Cardiac muscle cell (in vitro differentiated cells and primary cell): ENCODE measurements at regions not wholly inside any gene's neighbourhood (a gene's known extent, or its start where the extent isn't known, plus 50 kb on each side); places are given as distances from the start of the nearest gene placed in this dataset.

Experiments
- DNase-seq, 2 donors: peaks; one replicate each; pipeline versions ENCODE4 v3.0.0 to v3.0.0-alpha.2; 2010 to 2017; ENCODE audit warnings: low read depth in 1 of 2, low spot score in 1 of 2
- H3K27ac ChIP-seq: fragments of 200-600 bp; sonication (generic); 2 replicates; pipeline ENCODE4 v1.5.1; 2016
- H3K27me3 ChIP-seq: fragments of 200-600 bp; sonication (generic); 2 replicates; pipeline ENCODE4 v1.6.0; 2016; ENCODE audit warnings: control low read depth
- H3K36me3 ChIP-seq: fragments of 200-600 bp; sonication (generic); 2 replicates; pipeline ENCODE4 v1.5.1; 2016; ENCODE audit warnings: control low read depth
- H3K4me1 ChIP-seq: fragments of 200-600 bp; sonication (generic); 2 replicates; pipeline ENCODE4 v1.8.1; 2017; ENCODE audit warnings: low read depth, mild to moderate bottlenecking, mixed run types
- H3K4me3 ChIP-seq: fragments of 200-600 bp; sonication (generic); 2 replicates; pipeline ENCODE4 v1.5.1; 2016; ENCODE audit warnings: mild to moderate bottlenecking
- H3K9me3 ChIP-seq: fragments of 200-600 bp; sonication (generic); 2 replicates; pipeline ENCODE4 v1.5.1; 2017; ENCODE audit warnings: low read depth, mild to moderate bottlenecking, control low read depth
- CTCF ChIP-seq: IDR thresholded peaks from 2 replicates; pipeline ENCODE4 v1.5.1; 2012; ENCODE audit warnings: low read depth, mild to moderate bottlenecking, low read length

- DNase-seq: no peak
- TF ChIP-seq CTCF: no peak
- H3K4me1 ChIP-seq: peaks cover 12% of the 10 kb centered on the region
- H3K36me3 ChIP-seq: no peaks in the 10 kb centered on the region
- H3K27me3 ChIP-seq: no peaks in the 10 kb centered on the region
- no peaks in the 10 kb centered on the region for H3K9me3 ChIP-seq
- H3K4me3 ChIP-seq: no peak overlapping the region
- H3K27ac ChIP-seq: no peak overlapping the region
Measured at GRCh38 chr7:136348142-136348541, 371.0 kb upstream of the MTPN start.

- peaks cover 12% of the 10 kb centered on the region for H3K4me1 ChIP-seq
- no peaks in the 10 kb centered on the region for H3K9me3 ChIP-seq
- no peaks in the 10 kb centered on the region for H3K36me3 ChIP-seq
- H3K27me3 ChIP-seq: no peaks in the 10 kb centered on the region
- no peak overlapping the region for H3K27ac ChIP-seq
- H3K4me3 ChIP-seq: no peak overlapping the region
- no peak for TF ChIP-seq CTCF
- DNase-seq: no peak
Measured at GRCh38 chr7:136347488-136347887, 370.3 kb upstream of the MTPN start.

- peaks cover 12% of the 10 kb centered on the region for H3K4me1 ChIP-seq
- no peak for DNase-seq
- H3K4me3 ChIP-seq: no peak overlapping the region
- no peaks in the 10 kb centered on the region for H3K36me3 ChIP-seq
- no peaks in the 10 kb centered on the region for H3K9me3 ChIP-seq
- no peak overlapping the region for H3K27ac ChIP-seq
- H3K27me3 ChIP-seq: no peaks in the 10 kb centered on the region
- no peak for TF ChIP-seq CTCF
Measured at GRCh38 chr7:136342251-136342650, 365.1 kb upstream of the MTPN start.

- Histone ChIP-seq H3K4me1 (peaks cover 6% of the 10 kb centered on the region), H3K27ac (no peak overlapping the region), H3K9me3 (no peaks in the 10 kb centered on the region), H3K4me3 (no peak overlapping the region), H3K36me3 (no peaks in the 10 kb centered on the region), H3K27me3 (no peaks in the 10 kb centered on the region)
- DNase-seq: no peak
- TF ChIP-seq CTCF: no peak
Measured at GRCh38 chr7:136339464-136339863, 362.3 kb upstream of the MTPN start.

- Histone ChIP-seq H3K4me3 (no peak overlapping the region), H3K9me3 (no peaks in the 10 kb centered on the region), H3K27ac (no peak overlapping the region), H3K27me3 (no peaks in the 10 kb centered on the region), H3K36me3 (no peaks in the 10 kb centered on the region), H3K4me1 (peaks cover 6% of the 10 kb centered on the region)
- DNase-seq: no peak
- no peak for TF ChIP-seq CTCF
Measured at GRCh38 chr7:136336932-136337331, 359.8 kb upstream of the MTPN start.

- Histone ChIP-seq H3K4me3 (no peak overlapping the region), H3K36me3 (no peaks in the 10 kb centered on the region), H3K4me1 (peaks cover 6% of the 10 kb centered on the region), H3K9me3 (no peaks in the 10 kb centered on the region), H3K27me3 (no peaks in the 10 kb centered on the region), H3K27ac (no peak overlapping the region)
- no peak for DNase-seq
- no peak for TF ChIP-seq CTCF
Measured at GRCh38 chr7:136333636-136334035, 356.5 kb upstream of the MTPN start.
